ENCODE measurements at regions not wholly inside any gene's neighbourhood (a gene's known extent, or its start where the extent isn't known, plus 50 kb on each side); places are given as distances from the start of the nearest gene placed in this dataset.

DNA sequence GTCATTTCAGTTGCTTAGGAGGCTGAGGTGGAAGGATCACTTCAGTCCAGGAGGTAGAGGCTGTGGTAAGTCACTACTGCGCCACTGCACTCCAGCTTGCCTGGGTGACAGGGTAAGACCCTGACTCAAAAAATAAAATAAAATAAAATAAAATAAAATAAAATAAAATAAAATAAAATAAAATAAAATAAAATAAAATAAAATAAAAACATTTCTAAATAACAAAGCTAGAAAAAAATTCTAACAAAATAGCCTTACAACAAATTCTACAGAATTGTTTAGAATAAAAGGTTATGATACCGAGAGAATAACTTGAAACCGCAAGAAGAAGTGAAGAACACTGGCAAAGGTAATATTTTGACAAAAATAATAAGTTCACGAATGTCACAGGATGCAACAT, 794.3 kb downstream of the NR2F2 start:
- Histone ChIP-seq H3K4me1 (ENCODE audit: control insufficient read depth in 1 of 2, insufficient read depth in 1 of 2, low read depth in 1 of 2, low read length in 1 of 2) (no peaks in the 10 kb centered on the region), H3K27ac (no peak overlapping the region), H3K27me3 (no peaks in the 10 kb centered on the region), H3K9me3 (no peaks in the 10 kb centered on the region), H3K4me3 (ENCODE audit: low read depth in 1 of 2, low read length in 1 of 2) (no peak overlapping the region), H3K36me3 (no peaks in the 10 kb centered on the region)
- TF ChIP-seq, protein P1, sequence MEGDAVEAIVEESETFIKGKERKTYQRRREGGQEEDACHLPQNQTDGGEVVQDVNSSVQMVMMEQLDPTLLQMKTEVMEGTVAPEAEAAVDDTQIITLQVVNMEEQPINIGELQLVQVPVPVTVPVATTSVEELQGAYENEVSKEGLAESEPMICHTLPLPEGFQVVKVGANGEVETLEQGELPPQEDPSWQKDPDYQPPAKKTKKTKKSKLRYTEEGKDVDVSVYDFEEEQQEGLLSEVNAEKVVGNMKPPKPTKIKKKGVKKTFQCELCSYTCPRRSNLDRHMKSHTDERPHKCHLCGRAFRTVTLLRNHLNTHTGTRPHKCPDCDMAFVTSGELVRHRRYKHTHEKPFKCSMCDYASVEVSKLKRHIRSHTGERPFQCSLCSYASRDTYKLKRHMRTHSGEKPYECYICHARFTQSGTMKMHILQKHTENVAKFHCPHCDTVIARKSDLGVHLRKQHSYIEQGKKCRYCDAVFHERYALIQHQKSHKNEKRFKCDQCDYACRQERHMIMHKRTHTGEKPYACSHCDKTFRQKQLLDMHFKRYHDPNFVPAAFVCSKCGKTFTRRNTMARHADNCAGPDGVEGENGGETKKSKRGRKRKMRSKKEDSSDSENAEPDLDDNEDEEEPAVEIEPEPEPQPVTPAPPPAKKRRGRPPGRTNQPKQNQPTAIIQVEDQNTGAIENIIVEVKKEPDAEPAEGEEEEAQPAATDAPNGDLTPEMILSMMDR (IDR thresholded peaks at IDR 0.05): no peak

DNA sequence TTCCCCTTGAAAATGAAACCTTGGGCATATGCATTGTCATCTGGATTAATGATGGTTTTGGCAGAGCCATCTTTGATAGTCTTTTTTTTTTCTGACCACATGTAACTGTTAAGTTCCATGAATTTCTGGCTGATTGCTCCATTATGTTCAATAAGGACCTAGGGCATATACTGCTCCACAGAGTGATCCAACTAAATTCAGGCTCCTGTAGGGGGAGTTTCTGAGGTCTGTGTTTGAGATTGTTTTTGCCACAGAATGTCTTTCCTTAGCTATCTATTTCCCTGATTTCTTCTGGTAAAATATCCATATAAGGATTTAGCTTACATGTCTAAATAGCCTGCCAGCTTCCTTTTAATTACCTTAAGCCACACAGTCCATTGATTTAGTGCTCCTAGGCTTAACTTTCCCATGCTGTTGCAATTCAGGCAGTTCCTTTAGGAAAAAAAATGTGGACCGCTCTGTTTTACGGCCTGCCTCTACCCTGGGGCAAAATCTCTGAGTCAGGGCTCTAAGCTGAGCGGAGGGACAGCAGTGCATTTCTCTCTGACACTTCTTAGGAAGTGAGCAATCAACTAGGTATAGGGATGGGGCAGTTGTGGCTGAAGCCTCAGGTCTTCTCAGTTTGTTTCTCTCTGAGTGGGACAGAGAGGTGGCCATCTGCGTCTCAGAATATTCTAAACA, 796.2 kb downstream of the NR2F2 start:
- Histone ChIP-seq H3K4me3 (ENCODE audit: low read depth in 1 of 2, low read length in 1 of 2) (no peak overlapping the region), H3K27ac (no peak overlapping the region), H3K36me3 (no peaks in the 10 kb centered on the region), H3K27me3 (no peaks in the 10 kb centered on the region), H3K9me3 (no peaks in the 10 kb centered on the region), H3K4me1 (ENCODE audit: control insufficient read depth in 1 of 2, insufficient read depth in 1 of 2, low read depth in 1 of 2, low read length in 1 of 2) (no peaks in the 10 kb centered on the region)
- TF ChIP-seq, protein P1 (IDR thresholded peaks at IDR 0.05): no peak

DNA sequence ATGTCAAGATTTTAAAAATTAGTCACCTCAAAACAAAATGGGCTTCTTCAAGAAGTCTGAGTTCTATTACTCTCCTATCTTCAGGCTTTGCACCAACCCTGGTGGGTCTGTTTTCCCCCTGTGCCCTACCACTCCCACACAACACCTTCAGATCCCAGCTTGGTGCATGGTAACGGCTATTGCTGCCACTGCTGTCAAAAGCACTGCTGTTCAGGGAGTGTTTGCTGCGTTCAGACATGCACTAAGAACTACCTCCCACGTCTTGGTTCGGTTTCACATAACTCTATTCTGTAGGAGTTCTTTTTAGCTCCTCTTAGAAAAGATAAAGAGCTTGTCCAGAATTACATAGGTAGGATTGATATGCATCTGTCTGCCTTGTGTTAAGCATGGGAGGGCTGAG, 799.2 kb downstream of the NR2F2 start:
- H3K27ac ChIP-seq: no peak overlapping the region
- TF ChIP-seq, protein P1 (IDR thresholded peaks at IDR 0.05): no peak
- no peaks in the 10 kb centered on the region for H3K9me3 ChIP-seq
- no peaks in the 10 kb centered on the region for H3K36me3 ChIP-seq
- no peaks in the 10 kb centered on the region for H3K4me1 ChIP-seq (ENCODE audit: control insufficient read depth in 1 of 2, insufficient read depth in 1 of 2, low read depth in 1 of 2, low read length in 1 of 2)
- H3K27me3 ChIP-seq: no peaks in the 10 kb centered on the region
- no peak overlapping the region for H3K4me3 ChIP-seq (ENCODE audit: low read depth in 1 of 2, low read length in 1 of 2)

DNA sequence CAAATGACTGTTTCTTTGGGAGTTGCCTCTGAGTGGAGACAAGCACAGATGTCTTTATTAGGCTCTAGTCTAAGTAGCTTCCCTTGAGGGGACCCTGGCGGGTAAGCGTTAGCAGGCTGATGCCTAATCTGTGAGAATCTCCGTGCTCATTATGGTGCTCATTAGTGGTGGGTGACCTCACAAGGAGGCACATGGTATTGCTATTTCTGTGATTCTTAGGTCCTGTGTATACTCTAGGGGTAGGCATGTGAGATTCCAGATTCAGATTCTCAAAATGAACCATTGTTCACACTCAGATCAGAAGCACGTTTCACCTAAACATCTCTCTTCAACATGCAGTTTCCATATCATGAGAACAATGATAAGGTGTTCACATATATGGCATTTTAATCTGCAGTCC, 809.7 kb downstream of the NR2F2 start:
- Histone ChIP-seq H3K9me3 (no peaks in the 10 kb centered on the region), H3K27ac (no peak overlapping the region), H3K4me1 (ENCODE audit: control insufficient read depth in 1 of 2, insufficient read depth in 1 of 2, low read depth in 1 of 2, low read length in 1 of 2) (no peaks in the 10 kb centered on the region), H3K27me3 (no peaks in the 10 kb centered on the region), H3K36me3 (no peaks in the 10 kb centered on the region), H3K4me3 (ENCODE audit: low read depth in 1 of 2, low read length in 1 of 2) (no peak overlapping the region)
- TF ChIP-seq, protein P1 (IDR thresholded peaks at IDR 0.05): no peak

DNA sequence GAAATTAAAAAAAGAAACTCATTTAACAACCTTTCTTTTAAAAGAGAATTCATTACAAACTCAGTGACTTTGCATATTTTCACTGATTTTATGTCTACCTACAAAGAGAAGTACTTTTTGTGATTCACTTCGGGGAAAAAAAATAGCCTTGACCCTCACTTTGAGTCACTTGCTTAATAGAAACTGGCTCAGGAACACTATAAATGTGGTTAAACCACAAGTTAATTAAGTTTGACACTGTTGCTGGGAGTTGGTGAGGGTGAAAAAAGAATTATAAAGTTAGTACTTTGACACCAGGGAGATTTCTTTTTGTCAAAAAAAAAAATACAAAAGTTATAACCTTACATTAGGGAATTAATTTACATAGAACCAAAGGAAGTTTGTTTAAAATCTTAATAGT, 810.9 kb downstream of the NR2F2 start:
- Histone ChIP-seq H3K4me1 (ENCODE audit: control insufficient read depth in 1 of 2, insufficient read depth in 1 of 2, low read depth in 1 of 2, low read length in 1 of 2) (no peaks in the 10 kb centered on the region), H3K27me3 (no peaks in the 10 kb centered on the region), H3K27ac (no peak overlapping the region), H3K4me3 (ENCODE audit: low read depth in 1 of 2, low read length in 1 of 2) (no peak overlapping the region), H3K36me3 (no peaks in the 10 kb centered on the region), H3K9me3 (no peaks in the 10 kb centered on the region)
- TF ChIP-seq, protein P1 (IDR thresholded peaks at IDR 0.05): no peak
